ENCODE measurements at regions not wholly inside any gene's neighbourhood (a gene's known extent, or its start where the extent isn't known, plus 50 kb on each side); places are given as distances from the start of the nearest gene placed in this dataset.

- no peaks in the 10 kb centered on the region for H3K36me3 ChIP-seq (ENCODE audit: control insufficient read depth in 2 of 2, extremely low read depth in 1 of 2, insufficient read depth in 2 of 2, low read length in 2 of 2)
- no TSS peak for BruUV-seq (replicated peaks)
- CTCF ChIA-PET = interaction anchor here (1.6 kb wide), 1 partner anchor 118 kb away, joined by 9 read pairs; no protein-coding TSS in a partner anchor
- DNase-seq (ENCODE audit: low read depth, low spot score) (no peak), FAIRE-seq (no peak)
- H3K9ac ChIP-seq (replicated peaks; ENCODE audit: extremely low read depth, insufficient read depth, low read length) = no peak overlapping the region
- H3K9me3 ChIP-seq (replicated peaks; ENCODE audit: control insufficient read depth, insufficient read depth, low read length) = no peaks in the 10 kb centered on the region
- H3K27me3 ChIP-seq (ENCODE audit: control insufficient read depth in 2 of 2, insufficient read depth in 2 of 2, low read length in 2 of 2) = no peaks in the 10 kb centered on the region
- intact Hi-C loops (cut with micrococcal nuclease) (loop anchor here (2.0 kb wide), 1 partner anchor 121 kb away; no protein-coding TSS in a partner anchor), dilution Hi-C loops (cut with MboI; ENCODE audit: extremely low pct_ligation_motif_present, low sequenced_read_pairs) (no loop called here)
- H4K20me1 ChIP-seq (replicated peaks; ENCODE audit: control insufficient read depth, extremely low read depth, insufficient read depth, low read length) = no peaks in the 10 kb centered on the region
- peaks cover 23% of the 10 kb centered on the region for H3K4me1 ChIP-seq (ENCODE audit: control insufficient read depth, extremely low read depth, insufficient read depth, low read length)
- POLR2A ChIA-PET = no interaction called here
- no peak overlapping the region for H3K4me3 ChIP-seq (replicated peaks in 1 of 3; ENCODE audit: insufficient read depth in 1 of 3, low read depth in 1 of 3, low read length in 3 of 3)
- H3K9me1 ChIP-seq (replicated peaks; ENCODE audit: control insufficient read depth, extremely low read depth, insufficient read depth, low read length) = no peaks in the 10 kb centered on the region
- TF ChIP-seq EZH2 (IDR thresholded peaks at IDR 0.05; ENCODE audit: borderline replicate concordance, low read depth, low read length, severe bottlenecking) = no peak
- TF ChIP-seq CTCF (IDR thresholded peaks at IDR 0.05; ENCODE audit: extremely low read depth in 1 of 2, insufficient read depth in 1 of 2, low read depth in 1 of 2, low read length in 2 of 2) = no peak
- TF ChIP-seq, protein P1, sequence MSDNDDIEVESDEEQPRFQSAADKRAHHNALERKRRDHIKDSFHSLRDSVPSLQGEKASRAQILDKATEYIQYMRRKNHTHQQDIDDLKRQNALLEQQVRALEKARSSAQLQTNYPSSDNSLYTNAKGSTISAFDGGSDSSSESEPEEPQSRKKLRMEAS (IDR thresholded peaks at IDR 0.05; ENCODE audit: insufficient read depth, insufficient read length) = no peak
- TF ChIP-seq POLR2A (IDR thresholded peaks at IDR 0.05; ENCODE audit: low read depth, low read length) = no peak
- TF ChIP-seq FOS (IDR thresholded peaks at IDR 0.05; ENCODE audit: borderline replicate concordance, insufficient read depth, low read length) = no peak
- no peak for TF ChIP-seq GATA2 (IDR thresholded peaks at IDR 0.05; ENCODE audit: insufficient read depth, insufficient read length, low read depth, low read length)
- TF ChIP-seq MYC (IDR thresholded peaks at IDR 0.05; ENCODE audit: low read depth, low read length) = no peak
- TF ChIP-seq POLR2AphosphoS5 (IDR thresholded peaks at IDR 0.05; ENCODE audit: insufficient read depth, low read depth, low read length) = no peak
- TF ChIP-seq JUN (IDR thresholded peaks at IDR 0.05; ENCODE audit: borderline replicate concordance, insufficient read depth, insufficient read length, low read depth) = no peak
- H2AFZ ChIP-seq (ENCODE audit: low read depth, low read length) = no peak overlapping the region
- H3K79me2 ChIP-seq (ENCODE audit: control insufficient read depth, insufficient read depth, low read length) = no peaks in the 10 kb centered on the region
- H3K27ac ChIP-seq (ENCODE audit: insufficient read depth, low read depth, low read length) = peak overlapping the region; percentile 92
- no peak overlapping the region for H3K4me2 ChIP-seq (ENCODE audit: insufficient read depth, low read length)
Measured at GRCh38 chr5:173455599-173455957, 127.4 kb upstream of the STC2 start.
